ENCODE measurements at regions not wholly inside any gene's neighbourhood (a gene's known extent, or its start where the extent isn't known, plus 50 kb on each side); places are given as distances from the start of the nearest gene placed in this dataset.

- Histone ChIP-seq H3K27me3 (ENCODE audit: low read depth, low read length) (no peaks in the 10 kb centered on the region), H4K20me1 (ENCODE audit: insufficient read depth, low read length) (no peaks in the 10 kb centered on the region), H3K36me3 (replicated peaks; ENCODE audit: low read depth, low read length) (no peaks in the 10 kb centered on the region), H3K9ac (ENCODE audit: low read length) (no peak overlapping the region), H3K27ac (ENCODE audit: low read length) (no peak overlapping the region), H3K79me2 (ENCODE audit: low read length) (no peaks in the 10 kb centered on the region), H2AFZ (ENCODE audit: low read depth, low read length) (no peak overlapping the region), H3K4me1 (ENCODE audit: low read length) (no peaks in the 10 kb centered on the region), H3K9me3 (ENCODE audit: insufficient read depth, low read length) (no peaks in the 10 kb centered on the region), H3K4me2 (ENCODE audit: low read length) (no peak overlapping the region), H3K4me3 (ENCODE audit: low read length) (no peak overlapping the region)
- TF ChIP-seq EZH2phosphoT487 (IDR thresholded peaks at IDR 0.05; ENCODE audit: low read depth): no peak
- TF ChIP-seq CTCF (IDR thresholded peaks at IDR 0.05; ENCODE audit: low read depth, low read length): no peak
Measured at GRCh38 chr1:55861676-55862340, 646.6 kb upstream of the USP24 start.

- Histone ChIP-seq H3K27me3 (ENCODE audit: low read depth, low read length) (no peaks in the 10 kb centered on the region), H3K9ac (ENCODE audit: low read length) (no peak overlapping the region), H3K27ac (ENCODE audit: low read length) (no peak overlapping the region), H3K4me3 (ENCODE audit: low read length) (no peak overlapping the region), H4K20me1 (ENCODE audit: insufficient read depth, low read length) (no peaks in the 10 kb centered on the region), H3K79me2 (ENCODE audit: low read length) (no peaks in the 10 kb centered on the region), H3K4me1 (ENCODE audit: low read length) (no peaks in the 10 kb centered on the region), H3K36me3 (replicated peaks; ENCODE audit: low read depth, low read length) (no peaks in the 10 kb centered on the region), H3K4me2 (ENCODE audit: low read length) (no peak overlapping the region), H2AFZ (ENCODE audit: low read depth, low read length) (no peak overlapping the region), H3K9me3 (ENCODE audit: insufficient read depth, low read length) (no peaks in the 10 kb centered on the region)
- TF ChIP-seq CTCF (IDR thresholded peaks at IDR 0.05; ENCODE audit: low read depth, low read length): no peak; the same call in 1 of the 2 replicates
- TF ChIP-seq EZH2phosphoT487 (IDR thresholded peaks at IDR 0.05; ENCODE audit: low read depth): no peak
Measured at GRCh38 chr1:55860798-55861519, 645.8 kb upstream of the USP24 start.

- no peaks in the 10 kb centered on the region for H3K4me1 ChIP-seq (ENCODE audit: low read length)
- no peak overlapping the region for H3K27ac ChIP-seq (ENCODE audit: low read length)
- no peaks in the 10 kb centered on the region for H3K9me3 ChIP-seq (ENCODE audit: insufficient read depth, low read length)
- H3K79me2 ChIP-seq (ENCODE audit: low read length): no peaks in the 10 kb centered on the region
- no peak for TF ChIP-seq EZH2phosphoT487 (IDR thresholded peaks at IDR 0.05; ENCODE audit: low read depth)
- no peaks in the 10 kb centered on the region for H3K36me3 ChIP-seq (replicated peaks; ENCODE audit: low read depth, low read length)
- no peak overlapping the region for H3K4me3 ChIP-seq (ENCODE audit: low read length)
- H3K27me3 ChIP-seq (ENCODE audit: low read depth, low read length): no peaks in the 10 kb centered on the region
- H3K4me2 ChIP-seq (ENCODE audit: low read length): no peak overlapping the region
- no peaks in the 10 kb centered on the region for H4K20me1 ChIP-seq (ENCODE audit: insufficient read depth, low read length)
- H2AFZ ChIP-seq (ENCODE audit: low read depth, low read length): no peak overlapping the region
- no peak overlapping the region for H3K9ac ChIP-seq (ENCODE audit: low read length)
Measured at GRCh38 chr1:55860326-55860725, 645.2 kb upstream of the USP24 start.

GRCh38 chr1:55854911-55855310 is 639.7 kb upstream of the USP24 start:
- Histone ChIP-seq H3K79me2 (ENCODE audit: low read length) (no peaks in the 10 kb centered on the region), H3K4me1 (ENCODE audit: low read length) (no peaks in the 10 kb centered on the region), H3K4me2 (ENCODE audit: low read length) (no peak overlapping the region), H3K27me3 (ENCODE audit: low read depth, low read length) (no peaks in the 10 kb centered on the region), H3K27ac (ENCODE audit: low read length) (no peak overlapping the region), H3K9me3 (ENCODE audit: insufficient read depth, low read length) (no peaks in the 10 kb centered on the region), H3K36me3 (replicated peaks; ENCODE audit: low read depth, low read length) (no peaks in the 10 kb centered on the region), H3K4me3 (ENCODE audit: low read length) (no peak overlapping the region), H2AFZ (ENCODE audit: low read depth, low read length) (no peak overlapping the region), H4K20me1 (ENCODE audit: insufficient read depth, low read length) (no peaks in the 10 kb centered on the region), H3K9ac (ENCODE audit: low read length) (no peak overlapping the region)
- no peak for TF ChIP-seq EZH2phosphoT487 (IDR thresholded peaks at IDR 0.05; ENCODE audit: low read depth)
- no peak for TF ChIP-seq CTCF (IDR thresholded peaks at IDR 0.05; ENCODE audit: low read depth, low read length)

Measured in OCI-LY3 (cell line).